Activated CD8-positive, alpha-beta memory T cell treated with anti-CD3 and anti-CD28 coated beads, Interleukin-2, amount 50 U/mL, for 4 hours (primary cell): ENCODE measurements at regions not wholly inside any gene's neighbourhood (a gene's known extent, or its start where the extent isn't known, plus 50 kb on each side); places are given as distances from the start of the nearest gene placed in this dataset.
"Not testable (repeated sequence)": the region's sequence is repeated elsewhere in the genome, so short reads cannot be mapped to it uniquely, and the experiment has no call there.

ENCODE experiments used
- DNase-seq: peaks from one replicate; pipeline ENCODE4 v3.0.0-alpha.2; 2020

GRCh38 chr15:20055921-20056320 is 485.7 kb downstream of the GOLGA6L6 start:
- not testable (repeated sequence) for DNase-seq

GRCh38 chr15:20048189-20048588 is 493.4 kb downstream of the GOLGA6L6 start:
- not testable (repeated sequence) for DNase-seq

- not testable (repeated sequence) for DNase-seq
These were observed 496.4 kb downstream of the GOLGA6L6 start for GRCh38 chr15:20045165-20045564.

GRCh38 chr15:20040691-20041090 is 500.9 kb downstream of the GOLGA6L6 start:
- not testable (repeated sequence) for DNase-seq

- DNase-seq = not testable (repeated sequence)
These were observed 516.6 kb downstream of the GOLGA6L6 start for GRCh38 chr15:20025040-20025439.

GRCh38 chr15:20022349-20022748 is 519.3 kb downstream of the GOLGA6L6 start:
- not testable (repeated sequence) for DNase-seq

- not testable (repeated sequence) for DNase-seq
These were observed 520.2 kb downstream of the GOLGA6L6 start for GRCh38 chr15:20021351-20021750.

GRCh38 chr15:20020588-20020987 is 521.0 kb downstream of the GOLGA6L6 start:
- not testable (repeated sequence) for DNase-seq

- not testable (repeated sequence) for DNase-seq
These were observed 521.8 kb downstream of the GOLGA6L6 start for GRCh38 chr15:20019758-20020157.

GRCh38 chr15:20017581-20017980 is 524.0 kb downstream of the GOLGA6L6 start:
- not testable (repeated sequence) for DNase-seq

GRCh38 chr15:20016941-20017340 is 524.7 kb downstream of the GOLGA6L6 start:
- not testable (repeated sequence) for DNase-seq

GRCh38 chr15:20012837-20013236 is 528.8 kb downstream of the GOLGA6L6 start:
- not testable (repeated sequence) for DNase-seq

GRCh38 chr15:20010759-20011158 is 530.8 kb downstream of the GOLGA6L6 start:
- not testable (repeated sequence) for DNase-seq

GRCh38 chr15:20009619-20010018 is 532.0 kb downstream of the GOLGA6L6 start:
- not testable (repeated sequence) for DNase-seq

GRCh38 chr15:20007338-20007737 is 534.3 kb downstream of the GOLGA6L6 start:
- DNase-seq = not testable (repeated sequence)

GRCh38 chr15:20003471-20003870 is 538.1 kb downstream of the GOLGA6L6 start:
- DNase-seq = not testable (repeated sequence)

- DNase-seq = not testable (repeated sequence)
These were observed 539.0 kb downstream of the GOLGA6L6 start for GRCh38 chr15:20002560-20002959.

- not testable (repeated sequence) for DNase-seq
These were observed 544.9 kb downstream of the GOLGA6L6 start for GRCh38 chr15:19996574-19997194.

- DNase-seq = not testable (repeated sequence)
These were observed 546.3 kb downstream of the GOLGA6L6 start for GRCh38 chr15:19995296-19995695.

GRCh38 chr15:19992428-19992827 is 549.2 kb downstream of the GOLGA6L6 start:
- DNase-seq = no peak

GRCh38 chr15:19988094-19988660 is 553.4 kb downstream of the GOLGA6L6 start:
- DNase-seq = no peak

- no peak for DNase-seq
These were observed 554.1 kb downstream of the GOLGA6L6 start for GRCh38 chr15:19987389-19988048.

GRCh38 chr15:19984101-19984500 is 557.5 kb downstream of the GOLGA6L6 start:
- DNase-seq = no peak

- DNase-seq = no peak
These were observed 566.6 kb downstream of the GOLGA6L6 start for GRCh38 chr15:19974998-19975397.
